Epithelial cell of esophagus (primary cell): ENCODE measurements at regions not wholly inside any gene's neighbourhood (a gene's known extent, or its start where the extent isn't known, plus 50 kb on each side); places are given as distances from the start of the nearest gene placed in this dataset.

Experiments used
- DNase-seq: peaks from one replicate; pipeline ENCODE4 v3.0.0; 2010; ENCODE audit warnings: low read depth
- H3K4me3 ChIP-seq: 2 replicates; pipeline ENCODE4 v1.5.1; 2011; ENCODE audit warnings: mild to moderate bottlenecking, low read length, control low read depth
- CTCF ChIP-seq: IDR thresholded peaks from 2 replicates; pipeline ENCODE4 v1.5.1; 2011; ENCODE audit warnings: low read depth, mild to moderate bottlenecking, low read length, control low read depth, inconsistent platforms; ENCODE audit not compliant: insufficient read depth; ENCODE audit errors: missing control alignments

GRCh38 chr4:11857881-11858280 is 429.2 kb upstream of the HS3ST1 start:
- H3K4me3 ChIP-seq, result no peak overlapping the region
- no peak for DNase-seq
- TF ChIP-seq CTCF, result no peak

GRCh38 chr4:11847167-11847566 is 418.5 kb upstream of the HS3ST1 start:
- no peak overlapping the region for H3K4me3 ChIP-seq
- no peak for TF ChIP-seq CTCF
- no peak for DNase-seq

- H3K4me3 ChIP-seq, result no peak overlapping the region
- TF ChIP-seq CTCF, result no peak
- DNase-seq, result no peak
Observed at GRCh38 chr4:11843927-11844326, 415.2 kb upstream of the HS3ST1 start.

GRCh38 chr4:11843340-11843739 is 414.6 kb upstream of the HS3ST1 start:
- no peak overlapping the region for H3K4me3 ChIP-seq
- DNase-seq, result no peak
- no peak for TF ChIP-seq CTCF

GRCh38 chr4:11842620-11843263 is 414.0 kb upstream of the HS3ST1 start:
- DNase-seq, result peak; percentile 20
- no peak overlapping the region for H3K4me3 ChIP-seq
- TF ChIP-seq CTCF, result no peak

- DNase-seq, result no peak
- no peak for TF ChIP-seq CTCF
- H3K4me3 ChIP-seq, result no peak overlapping the region
Observed at GRCh38 chr4:11839889-11840288, 411.2 kb upstream of the HS3ST1 start.

- no peak overlapping the region for H3K4me3 ChIP-seq
- no peak for DNase-seq
- TF ChIP-seq CTCF, result no peak
Observed at GRCh38 chr4:11831739-11832138, 403.0 kb upstream of the HS3ST1 start.
